ENCODE measurements at regions not wholly inside any gene's neighbourhood (a gene's known extent, or its start where the extent isn't known, plus 50 kb on each side); places are given as distances from the start of the nearest gene placed in this dataset.

GRCh38 chr3:59411186-59411585 is 361.4 kb upstream of the CFAP20DC start:
- ATAC-seq (no peak), DNase-seq (ENCODE audit: missing footprints) (no peak)
- intact Hi-C loops (cut with DNase I), result no loop called here

GRCh38 chr3:59408047-59408624 is 358.3 kb upstream of the CFAP20DC start:
- ATAC-seq, result no peak
- intact Hi-C loops (cut with DNase I), result no loop called here
- DNase-seq (ENCODE audit: missing footprints), result no peak

- intact Hi-C loops (cut with DNase I), result no loop called here
- ATAC-seq (no peak), DNase-seq (ENCODE audit: missing footprints) (no peak)
These were observed 357.6 kb upstream of the CFAP20DC start for GRCh38 chr3:59407425-59407824.

DNA sequence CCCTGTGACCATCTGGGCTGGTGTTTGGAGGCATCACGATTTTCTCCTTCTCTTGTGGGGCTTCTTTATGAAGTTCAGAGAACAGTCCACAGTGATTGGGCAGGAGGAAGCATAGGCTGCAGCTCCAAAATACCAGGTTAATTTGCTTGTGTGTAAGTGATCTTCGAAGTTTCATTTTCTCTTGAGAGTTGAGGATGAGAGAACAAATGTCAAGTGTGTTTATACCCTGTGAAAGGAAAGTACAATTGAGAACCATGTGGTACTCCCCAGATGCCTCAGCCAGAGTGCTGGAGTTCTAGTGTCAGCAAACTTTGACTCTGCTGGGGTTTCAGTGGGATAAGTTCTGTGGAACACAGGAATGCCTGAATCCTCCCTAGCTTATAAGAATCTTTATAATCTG is 357.1 kb upstream of the CFAP20DC start:
- intact Hi-C loops (cut with DNase I), result no loop called here
- ATAC-seq (no peak), DNase-seq (ENCODE audit: missing footprints) (no peak)

- ATAC-seq (no peak), DNase-seq (ENCODE audit: missing footprints) (no peak)
- intact Hi-C loops (cut with DNase I), result no loop called here
These were observed 355.0 kb upstream of the CFAP20DC start for GRCh38 chr3:59404851-59405250.

DNA sequence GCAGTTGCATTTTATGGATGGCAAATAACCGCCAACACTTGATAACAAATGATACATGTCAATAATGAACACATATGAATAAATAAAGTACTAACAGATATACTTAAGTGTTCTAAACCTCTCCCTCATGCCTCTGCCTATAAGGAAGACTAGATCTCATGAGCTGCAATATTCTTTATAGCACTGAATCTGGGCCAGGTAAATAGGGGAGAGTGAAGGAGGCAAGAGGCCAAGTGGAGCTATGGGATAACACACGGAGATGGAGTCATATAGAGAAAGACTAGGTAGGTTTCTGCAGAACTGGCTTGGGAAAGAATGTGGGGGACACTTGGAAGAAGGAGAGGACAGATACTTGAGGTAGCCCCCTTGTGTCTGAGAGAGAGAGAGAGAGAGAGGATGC is 354.2 kb upstream of the CFAP20DC start:
- ATAC-seq (no peak), DNase-seq (ENCODE audit: missing footprints) (no peak)
- intact Hi-C loops (cut with DNase I), result no loop called here

- DNase-seq (ENCODE audit: missing footprints) (no peak), ATAC-seq (no peak)
- intact Hi-C loops (cut with DNase I), result no loop called here
These were observed 352.1 kb upstream of the CFAP20DC start for GRCh38 chr3:59401924-59402323.

GRCh38 chr3:59392116-59392515 is 342.3 kb upstream of the CFAP20DC start:
- intact Hi-C loops (cut with DNase I), result no loop called here
- no peak for DNase-seq (ENCODE audit: missing footprints)
- no peak for ATAC-seq

GRCh38 chr3:59391131-59391530 is 341.3 kb upstream of the CFAP20DC start:
- DNase-seq (ENCODE audit: missing footprints) (no peak), ATAC-seq (no peak)
- intact Hi-C loops (cut with DNase I), result no loop called here

- DNase-seq (ENCODE audit: missing footprints), result no peak
- intact Hi-C loops (cut with DNase I), result no loop called here
- ATAC-seq, result no peak
These were observed 338.9 kb upstream of the CFAP20DC start for GRCh38 chr3:59388555-59389270.

- DNase-seq (ENCODE audit: missing footprints) (no peak), ATAC-seq (no peak)
- intact Hi-C loops (cut with DNase I), result no loop called here
These were observed 336.3 kb upstream of the CFAP20DC start for GRCh38 chr3:59386165-59386564.

DNA sequence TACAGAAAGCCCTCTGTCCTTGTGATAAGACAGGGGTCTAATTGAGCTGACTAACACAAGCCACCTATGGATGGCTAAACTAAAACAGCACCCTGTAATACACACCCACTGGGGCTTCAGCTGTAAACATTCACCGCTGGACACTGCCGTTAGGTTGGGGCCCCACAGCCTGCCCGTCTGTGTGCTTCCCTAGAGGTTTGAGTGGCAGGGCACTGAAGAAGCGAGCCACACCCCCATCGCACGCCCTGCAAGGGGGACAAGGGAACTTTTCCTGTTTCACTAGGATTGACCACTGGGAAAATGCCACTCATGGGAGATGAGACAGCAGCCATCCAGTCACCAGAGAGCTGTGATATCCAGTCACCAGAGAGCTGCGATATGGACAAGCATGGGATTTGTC is 335.7 kb upstream of the CFAP20DC start:
- intact Hi-C loops (cut with DNase I), result no loop called here
- DNase-seq (ENCODE audit: missing footprints) (no peak), ATAC-seq (no peak)

DNA sequence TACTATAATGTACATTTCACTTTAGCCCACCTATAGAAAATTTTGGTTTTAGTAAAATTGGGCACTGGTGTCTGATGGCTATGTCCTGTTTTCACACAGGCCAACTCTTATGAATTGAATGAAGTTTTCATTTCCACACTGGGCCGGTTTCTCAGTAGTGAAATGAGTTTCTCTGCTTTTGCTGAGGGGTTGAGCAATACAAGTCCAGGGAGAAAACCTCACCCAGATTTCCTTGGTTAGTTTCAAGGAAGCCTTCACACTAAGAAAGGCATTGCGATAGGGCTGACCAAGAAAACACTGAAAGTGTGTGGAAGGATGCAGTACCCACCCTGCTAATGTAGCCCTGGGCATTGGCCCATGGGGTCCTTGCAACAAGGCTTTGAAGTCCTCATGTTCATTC is 331.5 kb upstream of the CFAP20DC start:
- no peak for ATAC-seq
- intact Hi-C loops (cut with DNase I), result no loop called here
- DNase-seq (ENCODE audit: missing footprints), result no peak

GRCh38 chr3:59380146-59380545 is 330.3 kb upstream of the CFAP20DC start:
- ATAC-seq, result no peak
- no peak for DNase-seq (ENCODE audit: missing footprints)
- intact Hi-C loops (cut with DNase I), result no loop called here

GRCh38 chr3:59374818-59375211 is 325.0 kb upstream of the CFAP20DC start:
- intact Hi-C loops (cut with DNase I), result no loop called here
- ATAC-seq (no peak), DNase-seq (ENCODE audit: missing footprints) (no peak)

DNA sequence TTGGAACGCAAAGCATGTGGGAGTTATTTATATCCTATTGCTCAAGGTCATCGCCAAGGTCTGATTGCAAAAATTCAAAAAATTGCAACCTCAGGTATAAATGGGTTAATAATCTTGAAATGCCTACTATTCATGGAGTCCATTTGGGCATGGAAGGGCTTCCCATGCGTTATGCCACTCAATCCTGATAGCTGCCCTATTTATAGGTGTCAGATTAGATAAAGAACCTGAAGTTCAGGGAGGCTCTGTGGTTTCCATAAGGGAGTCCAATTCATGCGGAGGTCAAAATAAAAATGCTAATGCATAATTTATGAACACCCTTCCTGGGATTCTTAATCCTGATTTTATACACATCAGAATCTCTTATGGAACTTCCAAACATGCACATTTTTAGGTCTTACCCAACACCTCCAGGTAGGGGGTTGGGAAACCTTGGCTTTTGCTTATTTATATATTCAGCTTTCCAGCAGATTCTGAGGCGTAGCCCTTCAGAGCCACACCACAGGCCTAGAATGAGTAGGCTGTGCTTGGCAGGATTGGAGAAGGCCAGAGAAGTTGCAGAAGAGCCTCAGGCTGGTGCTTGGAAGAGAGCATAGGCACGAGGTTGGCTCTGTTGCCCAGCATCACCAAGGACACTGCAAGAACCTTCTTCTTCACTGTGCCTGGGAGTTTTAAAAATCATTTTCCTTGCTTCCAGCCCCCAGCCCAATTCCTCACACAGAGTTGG is 324.4 kb upstream of the CFAP20DC start:
- intact Hi-C loops (cut with DNase I), result no loop called here
- no peak for ATAC-seq
- no peak for DNase-seq (ENCODE audit: missing footprints)

DNA sequence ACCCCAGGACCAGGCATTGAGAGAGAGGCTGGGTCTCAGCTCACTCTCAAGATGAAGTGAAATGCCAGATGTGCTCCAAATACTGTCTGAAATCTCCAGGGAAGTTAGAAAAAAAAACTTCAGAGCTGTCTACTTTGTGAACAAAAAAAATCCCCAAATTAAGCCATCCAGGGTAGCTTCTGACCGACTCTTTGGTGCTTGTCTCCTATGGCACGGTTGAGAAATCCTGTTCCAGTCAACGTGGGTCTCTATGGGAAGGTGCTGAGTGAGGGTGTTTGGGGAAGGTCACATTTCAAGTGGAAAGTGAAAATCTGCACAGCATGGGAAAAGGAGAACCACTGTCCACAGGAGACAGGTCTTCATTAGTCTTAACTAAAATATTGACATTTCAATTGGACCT is 322.5 kb upstream of the CFAP20DC start:
- ATAC-seq (no peak), DNase-seq (ENCODE audit: missing footprints) (no peak)
- intact Hi-C loops (cut with DNase I), result no loop called here

- intact Hi-C loops (cut with DNase I), result no loop called here
- DNase-seq (ENCODE audit: missing footprints) (no peak), ATAC-seq (no peak)
These were observed 319.3 kb upstream of the CFAP20DC start for GRCh38 chr3:59368900-59369675.

GRCh38 chr3:59367150-59367549 is 317.3 kb upstream of the CFAP20DC start:
- no peak for ATAC-seq
- intact Hi-C loops (cut with DNase I), result no loop called here
- no peak for DNase-seq (ENCODE audit: missing footprints)

- ATAC-seq (no peak), DNase-seq (ENCODE audit: missing footprints) (no peak)
- intact Hi-C loops (cut with DNase I), result no loop called here
These were observed 316.4 kb upstream of the CFAP20DC start for GRCh38 chr3:59366218-59366617.

All from Right ventricle myocardium inferior (tissue), 1 donor.